ENCODE measurements at regions not wholly inside any gene's neighbourhood (a gene's known extent, or its start where the extent isn't known, plus 50 kb on each side); places are given as distances from the start of the nearest gene placed in this dataset.
"Not testable (repeated sequence)": the region's sequence is repeated elsewhere in the genome, so short reads cannot be mapped to it uniquely, and the experiment has no call there.

DNA sequence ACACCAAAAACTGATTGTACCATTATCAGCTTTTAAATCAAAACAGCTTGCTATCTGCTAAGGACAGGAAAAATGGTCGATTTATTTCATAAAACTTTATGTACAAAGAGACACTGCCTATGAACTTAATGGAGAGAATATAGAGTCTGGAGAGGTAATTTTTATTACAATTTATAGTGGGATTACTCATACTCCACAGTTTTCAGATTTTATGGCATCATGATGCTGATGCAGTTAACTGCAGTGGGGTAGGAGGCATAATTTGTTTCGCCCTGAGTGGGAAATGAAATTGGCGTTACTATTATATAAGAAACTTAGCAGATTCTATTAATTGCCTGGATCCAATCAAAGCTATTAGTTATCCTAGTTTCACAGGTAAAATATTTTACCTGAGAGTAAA is 301.4 kb downstream of the KLF12 start:
- DNase-seq, result no peak

DNA sequence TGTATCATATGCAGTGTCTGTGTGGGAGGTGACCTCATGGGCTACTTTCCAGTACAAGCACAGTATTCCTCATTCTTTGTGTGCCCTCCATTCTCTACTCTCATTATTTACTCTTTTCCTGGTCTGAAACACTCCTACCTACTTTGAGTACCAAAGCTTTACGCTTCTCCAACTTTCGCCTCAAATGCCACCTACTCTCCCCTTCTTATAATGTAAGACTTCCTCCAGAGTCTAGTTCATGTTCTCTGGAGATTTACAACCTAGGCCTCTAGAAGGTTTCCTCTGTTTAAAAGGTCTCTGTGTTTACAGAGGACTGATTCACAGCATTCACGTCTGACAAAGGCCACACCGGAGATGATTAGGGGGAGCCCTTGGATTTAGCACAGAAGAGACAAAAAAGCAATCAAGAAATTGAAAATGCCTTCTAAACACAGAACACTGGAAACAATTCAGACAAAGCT is 302.0 kb downstream of the KLF12 start:
- no peak for DNase-seq

DNA sequence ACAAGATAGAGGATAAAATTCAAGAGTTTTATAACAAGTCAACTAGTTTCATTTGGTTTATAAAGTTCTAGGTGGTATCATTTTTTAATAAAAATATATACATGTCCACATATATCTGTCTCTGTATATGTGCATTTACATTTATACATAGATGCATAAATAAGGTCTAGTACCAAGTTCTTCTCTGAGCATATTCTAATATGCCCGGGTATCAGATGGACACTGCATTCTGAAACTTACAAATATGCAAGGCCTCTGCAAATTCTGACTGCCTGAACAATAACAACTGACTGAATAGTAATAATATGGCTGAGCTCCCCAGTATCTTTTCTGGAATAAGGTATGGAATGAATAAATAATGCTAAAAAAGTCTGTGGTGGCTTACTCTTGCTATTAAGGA is 304.8 kb downstream of the KLF12 start:
- DNase-seq, result no peak

DNA sequence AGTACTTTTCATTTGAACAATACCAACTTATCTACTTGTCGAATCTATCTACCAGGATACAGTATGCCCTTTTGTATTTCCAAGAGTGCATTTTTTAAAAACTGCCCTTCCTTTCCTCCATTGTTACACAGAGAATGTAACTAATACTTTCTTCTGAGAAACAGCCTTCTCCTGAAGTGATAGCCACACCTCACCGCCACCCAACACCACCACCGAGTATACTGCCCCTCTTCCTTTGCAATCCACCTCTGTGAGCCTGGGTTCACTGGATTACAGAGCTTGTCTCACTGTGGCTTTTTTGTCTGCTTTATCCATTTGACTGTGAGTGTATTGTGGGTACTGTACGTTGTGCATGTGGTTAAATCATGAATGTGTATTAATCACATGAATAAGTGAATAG is 305.4 kb downstream of the KLF12 start:
- DNase-seq, result no peak

DNA sequence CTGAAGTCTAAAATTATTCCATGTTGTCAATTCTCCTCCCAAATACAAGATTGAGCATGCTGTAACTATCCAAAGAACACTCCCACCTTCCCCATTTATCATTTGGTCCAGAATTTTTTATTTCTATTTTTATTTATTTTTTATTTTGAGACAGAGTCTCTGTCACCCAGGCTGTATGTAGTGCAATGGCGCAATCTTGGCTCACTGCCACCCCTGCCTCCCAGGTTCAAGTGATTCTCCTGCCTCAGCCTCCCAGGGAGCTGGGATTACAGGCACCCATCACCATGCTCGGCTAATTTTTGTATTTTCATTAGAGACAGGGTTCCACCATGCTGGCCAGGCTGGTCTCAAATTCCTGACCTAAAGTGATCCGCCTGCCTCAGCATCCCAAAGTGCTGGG is 306.8 kb downstream of the KLF12 start:
- DNase-seq, result no peak

DNA sequence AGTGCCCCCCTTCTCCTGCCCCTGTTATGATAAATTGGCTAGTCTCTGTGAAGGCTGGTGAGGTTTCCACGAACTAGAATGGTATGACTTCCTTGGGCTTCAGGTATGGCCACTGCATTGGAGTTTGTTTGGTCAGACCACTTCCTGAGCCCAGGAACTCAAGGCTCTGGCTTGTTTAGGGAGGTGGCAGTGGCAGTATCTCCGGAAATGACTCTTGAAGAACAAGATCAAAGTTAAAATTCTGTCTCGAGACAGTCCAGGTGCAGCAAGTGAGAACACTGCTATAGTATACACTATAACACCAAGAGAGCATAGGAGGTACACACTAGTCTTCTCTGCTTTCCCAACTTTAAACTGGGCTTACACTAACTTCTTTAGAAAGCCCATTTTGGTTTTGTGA is 309.1 kb downstream of the KLF12 start:
- DNase-seq, result peak; percentile 1

DNA sequence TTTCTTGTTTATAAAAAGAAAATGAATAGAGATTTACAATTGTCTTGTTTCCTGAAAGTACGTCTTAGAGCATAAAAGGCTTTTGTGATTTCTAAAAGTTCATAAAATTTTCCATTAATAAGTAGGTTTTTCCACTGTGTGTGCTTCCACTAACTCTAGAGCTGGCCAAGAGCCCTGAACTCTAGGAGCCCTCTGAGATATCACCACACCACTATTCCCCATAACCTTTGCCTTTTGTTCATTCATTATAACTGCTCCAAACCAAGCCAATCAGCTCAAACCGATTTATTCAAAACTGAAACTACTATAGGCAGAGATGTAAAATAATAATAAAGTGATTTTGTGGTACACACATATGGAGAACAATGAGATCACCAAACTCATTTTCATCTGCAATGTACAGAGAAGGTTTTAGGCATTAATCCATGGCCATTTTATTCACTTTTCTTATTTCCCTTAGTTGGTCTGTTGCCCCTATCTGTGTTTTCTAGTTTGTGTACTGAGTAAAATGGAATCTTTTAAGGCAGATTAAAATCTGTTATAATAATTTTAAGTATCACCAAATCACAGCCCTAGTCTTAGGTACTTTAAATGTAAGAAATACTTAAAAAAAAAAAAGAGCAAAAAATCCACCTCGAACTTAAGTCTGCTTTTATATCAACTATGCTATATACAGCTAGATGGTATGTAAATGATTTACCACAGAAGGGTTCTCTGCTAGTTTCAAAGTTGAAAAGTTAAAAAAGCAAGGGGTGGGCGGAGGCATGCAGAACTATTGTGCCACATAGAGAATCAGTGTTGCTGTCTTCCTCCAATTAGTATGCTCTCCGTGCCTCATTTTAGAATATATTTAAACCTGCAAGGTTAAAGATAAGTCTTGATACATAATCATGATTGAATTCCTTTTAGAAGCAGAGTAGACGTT is 311.3 kb downstream of the KLF12 start:
- no peak for DNase-seq

DNA sequence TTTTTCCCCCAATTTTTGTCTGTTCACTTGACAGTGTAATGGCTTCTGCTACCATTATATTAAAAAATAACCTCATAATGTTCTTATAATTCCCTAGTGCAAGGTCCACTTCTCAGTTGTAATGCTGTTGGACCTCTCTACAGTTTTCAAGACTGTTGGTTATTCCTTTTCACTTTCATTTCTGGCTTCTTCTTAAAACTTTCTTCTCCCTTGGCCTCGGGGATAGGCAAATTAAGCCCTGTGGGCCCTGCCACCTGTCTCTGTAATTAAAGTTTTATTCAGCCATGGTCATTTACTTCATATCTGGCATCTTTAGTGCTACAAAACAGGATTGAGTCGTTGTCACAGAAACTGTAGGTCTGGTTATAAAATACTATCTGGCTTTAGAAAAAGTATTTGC is 313.5 kb downstream of the KLF12 start:
- no peak for DNase-seq

DNA sequence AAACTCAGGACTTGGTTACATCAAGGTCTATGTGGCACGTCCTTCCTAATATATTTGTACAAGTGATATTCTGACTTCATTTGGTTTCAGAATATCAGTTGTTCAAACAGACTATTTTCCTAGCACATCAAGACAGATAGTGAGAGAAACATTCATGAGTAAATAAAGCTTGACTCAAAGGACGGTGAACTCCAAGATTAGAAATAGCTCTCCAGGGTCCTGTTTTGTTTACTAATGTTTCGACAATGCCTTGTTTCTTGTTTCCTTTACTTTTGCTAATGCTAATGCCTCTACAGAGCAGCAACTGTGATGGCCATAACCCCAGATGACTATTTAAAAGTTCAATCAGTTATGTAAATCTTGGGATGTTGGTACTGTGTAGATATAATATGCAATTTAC is 313.9 kb downstream of the KLF12 start:
- DNase-seq, result no peak

DNA sequence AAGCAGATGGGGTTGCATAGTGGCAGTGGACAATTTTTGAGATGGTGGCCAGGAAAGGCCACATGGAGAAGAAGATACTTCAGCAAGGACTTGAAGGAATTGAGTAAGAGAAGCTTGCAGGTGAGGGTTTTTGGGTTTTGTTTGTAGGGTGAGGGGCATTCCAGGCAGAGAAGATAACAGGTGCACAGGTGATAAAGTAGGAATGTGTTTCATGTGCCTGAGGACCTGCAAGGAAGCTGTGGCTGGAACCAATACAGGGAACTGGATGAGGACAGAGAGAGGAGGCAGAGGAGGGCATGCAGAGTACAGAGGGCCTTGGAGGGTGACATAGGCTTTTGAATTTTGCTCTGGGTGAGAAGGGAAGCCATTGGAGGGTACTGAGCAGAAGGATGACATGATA is 314.5 kb downstream of the KLF12 start:
- DNase-seq, result no peak

DNA sequence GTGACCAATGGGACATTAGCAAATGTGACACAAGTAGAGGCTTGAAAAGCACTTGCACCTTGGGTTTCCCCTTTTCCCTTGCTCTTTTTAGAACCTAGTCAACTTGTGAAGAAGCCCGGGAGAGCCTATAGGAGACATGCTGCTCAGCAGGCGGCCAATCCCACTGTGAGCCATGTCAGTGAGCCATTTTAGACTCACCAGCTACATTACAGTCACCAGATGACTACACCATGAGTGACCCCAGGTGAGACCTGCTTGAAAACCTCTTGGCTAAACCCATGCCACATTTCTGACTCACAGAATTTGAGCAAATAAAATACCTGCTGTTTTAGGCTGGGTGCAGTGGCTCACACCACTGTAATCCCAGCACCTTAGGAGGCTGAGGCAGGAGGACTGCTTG is 317.5 kb downstream of the KLF12 start:
- DNase-seq, result no peak

DNA sequence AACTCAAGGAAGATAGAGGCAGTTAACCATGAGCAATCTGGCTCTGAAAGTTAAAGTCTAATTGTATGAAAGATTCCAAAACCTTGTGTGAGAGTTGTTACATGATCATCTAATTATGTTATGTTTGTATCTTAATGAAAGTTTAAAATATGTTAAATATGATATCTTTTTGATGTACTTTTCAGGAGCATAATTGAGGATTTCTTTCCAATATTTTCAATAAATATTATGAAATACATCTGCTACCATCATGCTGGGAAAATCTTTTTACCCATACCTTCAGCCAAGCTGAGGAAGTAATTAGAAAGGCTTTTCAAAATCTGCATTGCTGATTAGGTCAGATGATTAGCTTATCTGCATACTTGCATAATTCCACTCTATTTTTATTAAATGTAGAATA is 318.4 kb downstream of the KLF12 start:
- DNase-seq, result no peak

DNA sequence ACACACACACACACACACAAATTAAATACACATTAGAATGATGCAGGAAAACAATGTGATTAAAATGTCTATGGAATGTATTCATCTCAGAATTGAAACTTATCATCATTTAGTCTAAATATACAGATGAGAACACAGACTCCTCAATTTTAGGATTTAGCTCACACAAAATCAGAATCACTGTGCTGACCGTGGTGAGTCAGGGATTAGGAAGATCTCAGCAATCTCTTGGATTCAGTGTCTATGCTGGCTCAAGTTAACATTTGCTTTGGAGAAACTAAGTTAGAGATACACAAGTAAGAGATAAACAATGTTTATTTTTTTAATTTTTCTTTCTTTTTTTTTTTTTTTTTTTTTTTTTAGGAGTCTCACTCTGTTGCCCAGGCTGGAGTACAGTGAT is 323.6 kb downstream of the KLF12 start:
- no peak for DNase-seq

DNA sequence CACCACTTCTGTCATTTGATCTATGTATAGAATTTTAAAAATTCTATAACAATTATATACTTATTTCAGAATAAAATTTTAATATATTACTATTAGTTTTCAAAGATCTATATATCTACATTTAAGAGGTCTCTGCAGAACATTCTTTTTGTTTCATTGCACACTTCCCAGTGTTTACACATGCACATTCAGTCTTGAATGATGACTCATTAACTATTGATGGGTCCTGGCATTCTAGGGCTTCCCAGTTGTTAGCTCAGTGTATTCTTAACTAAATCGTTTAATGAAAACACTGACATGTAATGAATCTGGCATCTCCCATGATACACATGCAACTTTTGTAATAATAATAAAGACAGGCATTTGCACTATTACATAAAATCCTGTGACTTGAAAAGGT is 324.6 kb downstream of the KLF12 start:
- no peak for DNase-seq

DNA sequence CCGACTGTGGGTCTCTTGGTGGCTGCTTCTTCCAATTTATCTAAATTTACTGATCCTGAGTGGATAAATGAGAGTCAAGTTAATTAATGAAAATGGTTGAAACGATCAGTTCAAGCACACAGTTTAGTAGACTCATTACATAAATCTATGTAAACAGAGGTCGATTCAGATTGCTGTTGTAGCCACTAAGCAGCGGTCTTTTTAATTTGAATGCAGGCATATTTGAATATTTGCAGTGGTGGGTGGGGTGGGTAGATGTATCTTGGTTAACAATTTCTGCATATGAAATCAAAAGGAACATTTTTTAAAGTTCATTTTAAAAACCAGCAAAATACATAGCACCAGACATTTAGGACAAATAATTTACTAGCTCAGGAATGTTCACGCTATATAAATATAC is 325.9 kb downstream of the KLF12 start:
- DNase-seq, result no peak

DNA sequence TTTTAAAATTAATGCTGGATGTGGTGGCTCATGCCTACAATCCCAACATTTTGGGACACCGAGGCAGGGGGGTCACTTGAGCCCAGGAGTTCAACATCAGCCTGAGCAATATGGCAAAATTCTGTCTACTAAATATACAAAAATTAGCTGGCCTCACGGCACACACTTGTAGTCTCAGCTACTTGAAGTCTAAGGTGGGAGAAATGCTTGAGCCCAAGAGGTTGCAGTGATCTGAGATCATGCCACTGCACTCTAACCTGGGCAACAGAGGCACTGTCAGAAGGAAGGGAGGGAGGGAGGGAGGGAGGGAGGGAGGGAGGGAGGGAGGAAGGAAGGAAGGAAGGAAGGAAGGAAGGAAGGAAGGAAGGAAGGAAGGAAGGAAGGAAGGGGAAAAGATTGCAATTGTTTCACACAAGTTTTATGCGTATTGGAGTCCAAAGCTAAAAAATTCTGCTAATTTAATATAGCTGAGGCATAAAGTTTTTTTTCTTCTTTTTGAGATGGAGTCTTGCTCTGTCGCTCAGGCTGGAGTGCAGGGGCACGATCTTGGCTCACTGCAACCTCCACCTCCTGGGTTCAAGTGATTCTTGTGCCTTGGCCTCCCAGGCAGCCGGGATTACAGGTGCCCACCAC is 328.8 kb downstream of the KLF12 start:
- not testable (repeated sequence) for DNase-seq

DNA sequence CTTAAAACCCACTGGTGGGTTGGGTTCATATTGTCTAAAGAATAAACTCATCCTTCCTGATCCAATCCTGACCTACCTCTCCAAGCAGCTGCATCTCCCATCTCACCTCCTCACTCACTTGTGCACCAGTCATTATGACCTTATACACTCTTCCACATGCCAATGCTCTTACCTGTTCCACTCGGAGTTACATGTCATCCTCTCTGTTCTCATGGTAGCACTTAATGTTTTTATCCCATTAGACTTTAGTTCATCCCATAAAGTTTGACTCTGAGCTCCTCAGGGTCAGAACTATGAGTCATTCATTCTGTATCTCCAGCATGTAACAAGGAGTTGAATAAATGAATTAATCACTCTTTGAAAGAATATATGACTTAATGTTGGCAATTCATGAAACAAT is 330.2 kb downstream of the KLF12 start:
- no peak for DNase-seq

DNA sequence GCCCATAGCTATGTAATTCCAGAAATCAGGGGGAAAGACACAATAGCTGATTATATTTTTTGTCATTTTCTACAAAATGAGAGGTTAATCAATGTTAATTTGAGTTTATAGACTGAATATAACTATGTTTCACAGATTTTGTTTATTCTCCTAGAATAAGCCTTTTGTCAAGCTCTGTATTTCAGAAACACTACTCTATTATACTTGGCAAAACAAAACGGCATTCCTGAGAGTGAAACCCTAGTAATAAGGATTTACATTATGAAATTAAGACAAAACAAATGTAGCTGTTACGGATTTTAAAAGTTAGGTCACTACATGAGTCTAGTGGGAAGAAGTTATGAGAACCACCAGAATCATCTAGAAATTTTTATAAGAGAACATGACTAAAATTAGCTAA is 334.2 kb downstream of the KLF12 start:
- no peak for DNase-seq

DNA sequence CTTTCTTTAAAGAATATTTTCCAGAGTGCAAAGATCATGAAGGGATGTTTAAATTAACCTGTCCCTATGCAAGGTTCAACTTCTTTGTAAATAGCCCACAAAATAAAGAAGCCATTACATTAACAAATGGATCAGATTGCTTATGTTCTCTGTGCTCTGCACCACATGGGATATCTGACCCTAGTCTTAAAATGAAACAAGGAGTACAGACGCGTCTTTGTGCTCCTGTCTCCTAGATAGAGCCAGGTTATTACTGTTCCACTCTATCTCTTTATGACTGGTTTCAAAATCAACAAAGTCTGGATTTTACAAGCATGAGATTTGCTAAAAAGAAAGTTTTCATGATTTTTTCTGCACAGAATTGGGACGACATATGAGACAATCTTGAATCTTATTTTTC is 339.4 kb downstream of the KLF12 start:
- no peak for DNase-seq

DNA sequence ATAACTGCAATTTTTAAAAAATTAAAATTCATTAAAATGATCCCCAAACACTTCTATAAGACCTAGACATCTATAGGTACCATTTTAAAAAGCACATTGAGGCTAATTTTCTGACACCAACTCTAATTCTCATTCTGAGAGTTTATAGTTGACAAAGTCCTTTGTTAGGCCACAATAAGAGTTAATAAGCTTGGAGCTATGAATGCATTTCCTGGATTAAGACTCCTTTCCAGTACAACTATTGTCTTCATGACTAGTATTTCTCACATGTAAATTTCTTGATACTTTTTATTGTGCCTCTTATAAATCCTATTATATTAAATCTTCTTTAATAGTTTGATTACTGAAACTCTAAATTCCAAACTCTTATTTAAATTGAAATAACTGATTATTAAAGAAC is 340.8 kb downstream of the KLF12 start:
- no peak for DNase-seq

DNA sequence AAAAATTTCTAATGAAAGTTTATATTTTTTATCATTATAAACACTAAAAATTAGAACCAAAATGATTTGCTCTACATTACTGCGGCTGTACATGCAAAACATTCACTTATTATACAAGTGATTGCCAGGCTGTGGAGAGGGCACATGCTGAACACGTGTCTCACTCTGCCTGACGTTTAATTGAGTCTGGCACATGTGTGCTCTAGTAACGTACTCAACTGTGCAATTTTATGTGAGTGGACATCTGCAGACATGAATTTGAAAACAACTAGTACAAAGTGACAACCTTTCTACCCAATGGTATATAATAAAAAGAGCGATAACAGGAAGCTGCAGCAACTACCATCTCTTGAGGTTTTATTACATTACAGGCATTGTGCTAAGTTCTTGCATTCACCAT is 341.4 kb downstream of the KLF12 start:
- no peak for DNase-seq

DNA sequence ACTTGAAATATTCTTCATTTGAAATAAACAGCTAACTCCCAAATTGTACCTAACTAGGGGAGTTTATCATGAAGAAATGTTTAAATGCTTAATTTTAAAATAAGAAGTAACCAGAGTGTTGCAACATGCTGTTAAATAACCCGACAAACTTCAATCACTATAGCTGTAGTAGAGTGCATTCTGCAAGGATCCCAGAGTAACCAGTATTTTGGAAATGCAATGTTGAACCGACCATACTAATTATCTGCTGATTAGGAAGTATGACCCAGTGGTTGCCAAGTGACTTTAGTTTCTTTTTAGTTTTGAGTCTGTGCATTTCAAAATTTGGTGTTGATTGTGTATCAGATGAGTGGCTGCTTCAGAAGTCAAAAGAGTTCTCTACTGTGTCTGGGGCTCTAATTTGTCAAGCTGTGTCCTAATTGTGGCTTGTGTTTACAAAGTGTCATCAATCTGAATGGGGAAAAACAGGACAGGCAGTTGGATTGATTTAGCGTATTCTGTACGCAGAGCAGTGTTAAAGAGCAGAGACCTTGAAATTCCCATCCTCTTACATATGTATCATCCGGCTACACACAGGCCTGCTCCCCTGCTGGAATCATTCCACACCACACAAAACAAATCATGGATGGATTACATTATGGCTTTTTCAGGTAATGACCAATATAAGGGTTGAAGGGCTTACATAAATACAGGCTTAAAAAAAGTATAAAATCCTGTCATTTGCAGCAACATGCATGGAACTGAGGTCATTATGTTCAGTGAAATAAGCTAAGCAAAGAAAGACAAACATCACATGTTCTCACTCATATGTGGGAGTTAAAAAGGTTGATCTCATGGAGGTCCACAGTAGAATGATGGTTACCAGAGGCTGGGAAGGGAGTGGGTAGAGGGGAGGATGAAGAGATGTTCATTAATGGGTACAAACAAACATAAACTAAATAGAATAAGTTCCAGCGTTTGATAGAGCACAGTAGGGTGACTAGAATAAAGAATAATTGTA is 351.5 kb downstream of the KLF12 start:
- no peak for DNase-seq

DNA sequence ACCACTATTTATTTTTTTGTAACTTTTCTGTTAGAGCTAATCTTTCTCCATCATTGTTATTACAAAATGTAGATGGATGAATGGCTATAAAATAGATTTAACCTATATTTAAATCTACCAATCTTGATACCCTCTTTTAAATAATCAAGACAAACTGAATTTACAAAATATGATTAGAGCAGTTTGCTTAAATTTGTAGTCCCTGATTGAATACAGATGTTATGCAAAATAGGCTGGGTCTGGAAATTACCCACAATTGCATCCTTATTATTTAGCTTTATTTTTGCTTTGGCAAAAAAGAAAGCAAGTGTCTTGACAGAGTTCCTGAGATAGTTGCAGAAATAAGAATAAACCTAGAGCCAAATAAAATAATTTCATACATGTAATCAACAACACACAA is 352.8 kb downstream of the KLF12 start:
- no peak for DNase-seq
